ENCODE measurements at regions not wholly inside any gene's neighbourhood (a gene's known extent, or its start where the extent isn't known, plus 50 kb on each side); places are given as distances from the start of the nearest gene placed in this dataset.

DNA sequence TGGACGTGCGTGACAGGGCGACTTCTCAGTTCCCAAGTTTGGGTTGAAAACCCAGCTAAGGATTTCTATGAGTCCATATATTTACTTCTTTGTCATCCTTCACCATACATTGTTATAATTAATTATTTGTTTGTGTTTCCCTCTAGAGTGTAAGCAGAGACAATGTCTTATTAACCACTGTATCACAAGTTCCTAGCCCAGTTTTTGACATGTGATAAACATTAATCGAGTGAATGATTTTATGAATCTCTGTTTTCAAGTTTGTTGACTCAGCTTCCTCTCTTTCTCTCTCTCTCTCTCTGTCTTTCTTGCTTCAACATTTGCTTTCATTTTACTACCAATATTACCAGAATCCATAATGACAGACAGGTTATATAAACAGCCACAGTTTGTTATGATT is 1259.6 kb upstream of the TENM4 start:
- no TSS peak for BruUV-seq (replicated peaks)
- ChIA-PET CTCF (no interaction called here), POLR2A (no interaction called here)
- Histone ChIP-seq H3K4me1 (ENCODE audit: control insufficient read depth, extremely low read depth, insufficient read depth, low read length) (peaks cover 16% of the 10 kb centered on the region), H2AFZ (ENCODE audit: low read depth, low read length) (peak overlapping the region; percentile 34), H3K4me2 (ENCODE audit: insufficient read depth, low read length) (peak overlapping the region; percentile 42), H3K27ac (ENCODE audit: insufficient read depth, low read depth, low read length) (peak overlapping the region; percentile 65), H3K9me1 (replicated peaks; ENCODE audit: control insufficient read depth, extremely low read depth, insufficient read depth, low read length) (no peaks in the 10 kb centered on the region), H4K20me1 (replicated peaks; ENCODE audit: control insufficient read depth, extremely low read depth, insufficient read depth, low read length) (no peaks in the 10 kb centered on the region), H3K36me3 (ENCODE audit: control insufficient read depth in 2 of 2, extremely low read depth in 1 of 2, insufficient read depth in 2 of 2, low read length in 2 of 2) (no peaks in the 10 kb centered on the region), H3K27me3 (ENCODE audit: control insufficient read depth in 2 of 2, insufficient read depth in 2 of 2, low read length in 2 of 2) (no peaks in the 10 kb centered on the region), H3K9me3 (replicated peaks; ENCODE audit: control insufficient read depth, insufficient read depth, low read length) (no peaks in the 10 kb centered on the region), H3K4me3 (replicated peaks in 1 of 3; ENCODE audit: insufficient read depth in 1 of 3, low read depth in 1 of 3, low read length in 3 of 3) (no peak overlapping the region), H3K79me2 (ENCODE audit: control insufficient read depth, insufficient read depth, low read length) (no peaks in the 10 kb centered on the region), H3K9ac (replicated peaks; ENCODE audit: extremely low read depth, insufficient read depth, low read length) (no peak overlapping the region)
- TF ChIP-seq GATA2 (IDR thresholded peaks at IDR 0.05; ENCODE audit: insufficient read depth, insufficient read length, low read depth, low read length) (no peak), JUN (IDR thresholded peaks at IDR 0.05; ENCODE audit: borderline replicate concordance, insufficient read depth, insufficient read length, low read depth) (no peak), MYC (IDR thresholded peaks at IDR 0.05; ENCODE audit: low read depth, low read length) (no peak), EZH2 (IDR thresholded peaks at IDR 0.05; ENCODE audit: borderline replicate concordance, low read depth, low read length, severe bottlenecking) (no peak), FOS (IDR thresholded peaks at IDR 0.05; ENCODE audit: borderline replicate concordance, insufficient read depth, low read length) (no peak), POLR2AphosphoS5 (IDR thresholded peaks at IDR 0.05; ENCODE audit: insufficient read depth, low read depth, low read length) (no peak), POLR2A (IDR thresholded peaks at IDR 0.05; ENCODE audit: low read depth, low read length) (no peak)
- TF ChIP-seq, protein P1, sequence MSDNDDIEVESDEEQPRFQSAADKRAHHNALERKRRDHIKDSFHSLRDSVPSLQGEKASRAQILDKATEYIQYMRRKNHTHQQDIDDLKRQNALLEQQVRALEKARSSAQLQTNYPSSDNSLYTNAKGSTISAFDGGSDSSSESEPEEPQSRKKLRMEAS (IDR thresholded peaks at IDR 0.05; ENCODE audit: insufficient read depth, insufficient read length): no peak
- TF ChIP-seq, protein P2, sequence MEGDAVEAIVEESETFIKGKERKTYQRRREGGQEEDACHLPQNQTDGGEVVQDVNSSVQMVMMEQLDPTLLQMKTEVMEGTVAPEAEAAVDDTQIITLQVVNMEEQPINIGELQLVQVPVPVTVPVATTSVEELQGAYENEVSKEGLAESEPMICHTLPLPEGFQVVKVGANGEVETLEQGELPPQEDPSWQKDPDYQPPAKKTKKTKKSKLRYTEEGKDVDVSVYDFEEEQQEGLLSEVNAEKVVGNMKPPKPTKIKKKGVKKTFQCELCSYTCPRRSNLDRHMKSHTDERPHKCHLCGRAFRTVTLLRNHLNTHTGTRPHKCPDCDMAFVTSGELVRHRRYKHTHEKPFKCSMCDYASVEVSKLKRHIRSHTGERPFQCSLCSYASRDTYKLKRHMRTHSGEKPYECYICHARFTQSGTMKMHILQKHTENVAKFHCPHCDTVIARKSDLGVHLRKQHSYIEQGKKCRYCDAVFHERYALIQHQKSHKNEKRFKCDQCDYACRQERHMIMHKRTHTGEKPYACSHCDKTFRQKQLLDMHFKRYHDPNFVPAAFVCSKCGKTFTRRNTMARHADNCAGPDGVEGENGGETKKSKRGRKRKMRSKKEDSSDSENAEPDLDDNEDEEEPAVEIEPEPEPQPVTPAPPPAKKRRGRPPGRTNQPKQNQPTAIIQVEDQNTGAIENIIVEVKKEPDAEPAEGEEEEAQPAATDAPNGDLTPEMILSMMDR (IDR thresholded peaks at IDR 0.05; ENCODE audit: extremely low read depth in 1 of 2, insufficient read depth in 1 of 2, low read depth in 1 of 2, low read length in 2 of 2): no peak
- peak; percentile 63 for DNase-seq (ENCODE audit: low read depth, low spot score)
- intact Hi-C loops (cut with micrococcal nuclease) (no loop called here), dilution Hi-C loops (cut with MboI; ENCODE audit: extremely low pct_ligation_motif_present, low sequenced_read_pairs) (no loop called here)
- FAIRE-seq: peak; percentile 56
